ENCODE measurements at regions not wholly inside any gene's neighbourhood (a gene's known extent, or its start where the extent isn't known, plus 50 kb on each side); places are given as distances from the start of the nearest gene placed in this dataset.

GRCh38 chr21:27400045-27400444, 433.2 kb upstream of the ADAMTS5 start:
- no peak for TF ChIP-seq EZH2 (IDR thresholded peaks at IDR 0.05; ENCODE audit: borderline replicate concordance, insufficient read depth, low read depth, low read length, poor library complexity, severe bottlenecking)
- TF ChIP-seq CTCF (IDR thresholded peaks at IDR 0.05) = no peak
- no peaks in the 10 kb centered on the region for H3K36me3 ChIP-seq (replicated peaks in 1 of 2; ENCODE audit: control extremely low read depth in 1 of 2, control insufficient read depth in 1 of 2, extremely low read depth in 1 of 2, insufficient read depth in 2 of 2, low read length in 1 of 2)
- no peak overlapping the region for H3K4me3 ChIP-seq (ENCODE audit: control extremely low read depth in 1 of 5, extremely low read depth in 1 of 5, insufficient read depth in 1 of 5, low read depth in 2 of 5, low read length in 4 of 5)
- H3K4me3 Mint-ChIP-seq = no peak overlapping the region
- H3K27me3 Mint-ChIP-seq = no peaks in the 10 kb centered on the region
- POLR2A ChIA-PET = no interaction called here
- peaks cover 0 to 2% (median 0%) of the 10 kb centered on the region in 3 donors for H3K9me3 ChIP-seq (ENCODE audit: control extremely low read depth in 1 of 3, control insufficient read depth in 2 of 3, insufficient read depth in 1 of 3, low read length in 2 of 3)
- no peaks in the 10 kb centered on the region for H3K79me2 ChIP-seq (ENCODE audit: control insufficient read depth, insufficient read depth, low read length)
- intact Hi-C loops (cut with micrococcal nuclease) = no loop called here
- DNase-seq (no peak), ATAC-seq (ENCODE audit: low read depth) (no peak)
- no peak overlapping the region for H3K9ac ChIP-seq (ENCODE audit: low read length)
- H3K4me2 ChIP-seq (replicated peaks; ENCODE audit: low read depth, low read length, poor library complexity, severe bottlenecking) = no peak overlapping the region
- H3K27ac Mint-ChIP-seq = no peak overlapping the region
- H4K20me1 ChIP-seq (ENCODE audit: control insufficient read depth, insufficient read depth, low read length, poor library complexity, severe bottlenecking) = no peaks in the 10 kb centered on the region
- no peaks in the 10 kb centered on the region for H3K4me1 ChIP-seq (ENCODE audit: control insufficient read depth in 2 of 2, insufficient read depth in 2 of 2, low read length in 2 of 2)
- H3K9me3 Mint-ChIP-seq (ENCODE audit: insufficient read depth) = peaks cover 3% of the 10 kb centered on the region
- 62% methylated on average over 2 of the region's 4 CpGs for WGBS (ENCODE audit: insufficient coverage)
- no peak overlapping the region for H2AFZ ChIP-seq (ENCODE audit: insufficient read depth, low read depth, low read length, poor library complexity, severe bottlenecking)
- CTCF ChIA-PET = no interaction called here
- no peaks in the 10 kb centered on the region for H3K27me3 ChIP-seq (replicated peaks in 1 of 4; ENCODE audit: control extremely low read depth in 1 of 4, control insufficient read depth in 3 of 4, insufficient read depth in 4 of 4, low read length in 3 of 4)
- no peaks in the 10 kb centered on the region for H3K4me1 Mint-ChIP-seq
- no peak overlapping the region for H3K27ac ChIP-seq (ENCODE audit: low read length in 2 of 2)

- no peaks in the 10 kb centered on the region for H3K27me3 Mint-ChIP-seq
- no CpG with 5 or more reads among the region's 1 CpG for whole genome bisulfite sequencing (ENCODE audit: insufficient coverage)
- CTCF ChIA-PET = no interaction called here
These were observed 430.7 kb upstream of the ADAMTS5 start for GRCh38 chr21:27397578-27397977.

More at GRCh38 chr21:27397578-27397977, 430.7 kb upstream of the ADAMTS5 start:
- Histone ChIP-seq H4K20me1 (ENCODE audit: control insufficient read depth, insufficient read depth, low read length, poor library complexity, severe bottlenecking) (no peaks in the 10 kb centered on the region), H3K9ac (ENCODE audit: low read length) (no peak overlapping the region), H3K79me2 (ENCODE audit: control insufficient read depth, insufficient read depth, low read length) (no peaks in the 10 kb centered on the region), H3K36me3 (replicated peaks in 1 of 2; ENCODE audit: control extremely low read depth in 1 of 2, control insufficient read depth in 1 of 2, extremely low read depth in 1 of 2, insufficient read depth in 2 of 2, low read length in 1 of 2) (no peaks in the 10 kb centered on the region), H2AFZ (ENCODE audit: insufficient read depth, low read depth, low read length, poor library complexity, severe bottlenecking) (no peak overlapping the region), H3K4me2 (replicated peaks; ENCODE audit: low read depth, low read length, poor library complexity, severe bottlenecking) (no peak overlapping the region), H3K27ac (ENCODE audit: low read length in 2 of 2) (no peak overlapping the region), H3K27me3 (replicated peaks in 1 of 4; ENCODE audit: control extremely low read depth in 1 of 4, control insufficient read depth in 3 of 4, insufficient read depth in 4 of 4, low read length in 3 of 4) (no peaks in the 10 kb centered on the region), H3K4me1 (ENCODE audit: control insufficient read depth in 2 of 2, insufficient read depth in 2 of 2, low read length in 2 of 2) (no peaks in the 10 kb centered on the region), H3K4me3 (ENCODE audit: control extremely low read depth in 1 of 5, extremely low read depth in 1 of 5, insufficient read depth in 1 of 5, low read depth in 2 of 5, low read length in 4 of 5) (no peak overlapping the region), H3K9me3 (ENCODE audit: control extremely low read depth in 1 of 3, control insufficient read depth in 2 of 3, insufficient read depth in 1 of 3, low read length in 2 of 3) (peaks cover 0 to 2% (median 0%) of the 10 kb centered on the region in 3 donors)
- ATAC-seq (ENCODE audit: low read depth) (no peak), DNase-seq (no peak)
- intact Hi-C loops (cut with micrococcal nuclease) = no loop called here
- Mint-ChIP-seq H3K4me3 (no peak overlapping the region), H3K9me3 (ENCODE audit: insufficient read depth) (peaks cover 3% of the 10 kb centered on the region), H3K27ac (no peak overlapping the region), H3K4me1 (no peaks in the 10 kb centered on the region)
- TF ChIP-seq CTCF (IDR thresholded peaks at IDR 0.05) (no peak), EZH2 (IDR thresholded peaks at IDR 0.05; ENCODE audit: borderline replicate concordance, insufficient read depth, low read depth, low read length, poor library complexity, severe bottlenecking) (no peak)
- POLR2A ChIA-PET = no interaction called here
